Suppressor macrophage (primary cell): ENCODE measurements at regions not wholly inside any gene's neighbourhood (a gene's known extent, or its start where the extent isn't known, plus 50 kb on each side); places are given as distances from the start of the nearest gene placed in this dataset.

ENCODE experiments used
- DNase-seq, 4 experiments: peaks; one replicate each; pipeline ENCODE4 v3.0.0-alpha.2; 2020 to 2022

DNA sequence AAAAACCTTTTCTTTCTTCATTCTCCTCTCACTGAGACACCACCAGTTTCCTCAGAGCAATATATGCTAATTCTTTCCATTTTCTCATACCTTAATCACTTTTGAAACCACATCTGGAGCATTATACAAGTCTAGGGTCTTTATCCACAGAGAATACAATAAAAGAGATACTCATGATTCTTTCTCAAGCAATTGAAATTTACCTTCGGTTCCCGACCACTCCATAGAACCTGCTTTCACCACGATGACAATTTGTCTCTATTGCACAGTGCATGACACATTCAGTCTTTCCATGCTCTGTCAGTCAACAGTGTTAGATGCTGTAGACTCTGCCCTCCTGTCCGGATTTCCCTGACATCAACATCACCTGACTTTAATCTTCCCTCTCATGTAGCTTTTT, 409.3 kb upstream of the NWD2 start:
- no peak for DNase-seq

DNA sequence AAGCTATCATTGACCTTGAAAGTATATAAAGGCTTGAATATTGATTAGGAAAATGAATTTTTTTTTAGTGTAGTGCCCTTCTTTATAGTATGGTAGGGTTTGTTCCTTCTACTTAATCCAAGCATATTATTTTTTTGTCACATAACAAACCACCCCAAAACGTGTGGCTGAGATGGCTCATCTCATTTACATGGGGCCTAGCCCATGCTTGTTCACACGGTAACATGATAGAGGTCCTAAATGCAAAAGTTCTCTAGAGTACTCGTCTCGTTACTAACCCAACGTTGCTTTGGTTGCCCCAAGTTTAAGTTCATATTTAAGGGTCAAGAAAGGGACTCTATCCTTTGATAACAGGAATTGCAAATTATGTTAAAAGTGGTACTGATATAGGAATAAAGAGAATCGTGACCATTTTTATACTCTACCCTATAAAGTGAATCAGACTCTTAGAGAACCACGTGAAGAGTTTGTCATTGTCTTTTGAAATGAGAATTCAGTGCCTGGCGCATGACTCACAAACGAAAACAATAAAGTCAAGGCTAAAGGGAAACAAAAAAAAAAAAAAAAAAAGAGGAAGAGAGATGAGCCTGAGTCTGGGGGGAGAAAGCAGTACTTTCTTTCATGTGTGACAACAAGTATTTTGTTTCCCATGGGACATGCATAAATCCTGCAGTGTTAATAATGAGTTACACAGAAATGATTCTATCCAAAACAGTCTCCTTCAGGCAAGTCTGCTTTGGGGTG, 402.8 kb upstream of the NWD2 start:
- no peak for DNase-seq

DNA sequence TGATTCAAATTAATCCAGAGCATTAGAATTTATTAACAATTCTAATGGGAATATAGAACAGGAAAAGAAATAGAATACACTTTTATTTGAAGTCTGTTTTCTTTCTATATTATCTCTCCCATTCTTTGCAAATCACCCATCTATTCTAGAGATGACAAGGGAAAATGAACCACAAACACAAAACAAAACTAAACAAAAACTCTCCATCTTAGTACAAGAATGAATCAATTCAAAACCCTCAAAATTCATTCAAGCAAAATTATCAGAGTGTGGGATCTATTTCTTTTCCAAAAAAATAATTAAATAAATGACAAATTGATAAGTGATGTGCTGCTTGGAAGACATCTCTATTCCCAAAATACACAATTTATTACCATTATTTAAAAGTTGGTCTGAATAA, 400.1 kb upstream of the NWD2 start:
- no peak for DNase-seq

DNA sequence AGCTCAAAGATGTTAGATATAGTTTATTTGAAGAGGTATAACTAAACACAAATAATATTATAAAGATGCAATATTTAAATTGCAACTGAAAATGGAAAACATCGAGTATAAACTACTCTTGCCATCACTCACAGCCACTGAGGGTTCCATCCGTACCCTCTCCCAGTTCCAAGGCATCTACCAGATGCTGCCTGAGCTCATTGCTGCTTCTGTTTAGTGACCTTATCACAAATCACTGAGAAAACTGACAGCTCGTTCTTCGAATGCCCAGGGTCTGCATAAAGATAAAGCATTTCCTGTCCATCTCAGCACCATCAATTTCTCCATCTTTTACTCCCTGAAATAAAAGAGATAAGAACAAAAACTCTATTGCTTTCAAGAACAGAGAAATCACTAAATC, 391.7 kb upstream of the NWD2 start:
- no peak for DNase-seq

DNA sequence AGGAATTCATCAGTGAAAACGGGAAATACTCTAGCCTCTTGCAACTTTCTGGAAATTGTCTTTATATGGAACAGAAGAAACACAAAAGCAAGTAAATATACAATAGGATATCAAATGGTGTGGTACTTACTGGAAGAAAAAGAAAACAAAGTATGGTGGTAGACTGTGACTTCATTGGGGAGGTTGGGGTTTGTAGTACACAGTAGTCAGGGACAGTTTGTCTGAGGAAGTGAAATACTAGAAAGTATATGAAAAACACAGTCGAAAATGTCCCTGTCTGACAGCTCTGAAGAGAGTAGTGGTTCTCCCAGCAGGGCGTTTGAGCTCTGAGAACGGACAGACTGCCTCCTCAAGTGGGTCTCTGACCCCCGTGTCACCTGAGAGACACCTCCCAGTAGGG, 390.0 kb upstream of the NWD2 start:
- no peak for DNase-seq

DNA sequence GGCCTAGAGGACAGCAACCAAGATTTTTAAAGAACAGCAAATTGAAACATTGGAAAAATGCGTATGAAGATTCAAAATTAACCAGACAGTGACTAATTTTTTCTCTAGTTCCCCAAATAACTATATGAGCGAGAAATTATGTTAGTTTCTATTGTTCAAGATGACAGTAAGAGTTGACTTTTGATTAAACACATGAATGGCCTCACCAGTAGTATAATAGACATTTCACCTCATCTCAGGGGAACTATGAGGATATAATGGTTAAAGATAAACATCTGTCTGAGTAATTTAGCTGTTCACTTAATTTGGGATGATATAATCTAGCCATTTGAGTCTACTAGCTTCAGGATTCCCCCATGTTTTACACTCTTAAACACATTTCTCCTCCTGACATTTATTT, 380.9 kb upstream of the NWD2 start:
- DNase-seq: no peak

DNA sequence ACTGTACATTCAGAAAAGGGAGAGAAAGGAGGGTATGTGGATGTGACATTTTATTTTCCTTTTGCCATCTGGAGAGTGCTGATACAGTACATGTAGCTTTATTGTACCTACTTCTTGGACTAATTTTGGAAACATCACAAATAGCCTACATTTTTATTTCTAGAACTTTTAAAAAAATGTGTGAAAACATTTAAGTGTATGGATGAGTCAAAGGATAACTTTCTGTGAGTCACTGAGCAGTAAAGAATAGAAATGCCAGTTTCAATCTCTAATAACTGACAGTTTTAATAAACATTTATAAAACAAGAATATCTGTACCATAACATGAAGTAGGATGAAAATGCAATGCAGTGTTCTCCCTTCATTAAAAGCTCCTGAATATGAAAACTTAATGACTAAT, 374.4 kb upstream of the NWD2 start:
- DNase-seq: no peak

DNA sequence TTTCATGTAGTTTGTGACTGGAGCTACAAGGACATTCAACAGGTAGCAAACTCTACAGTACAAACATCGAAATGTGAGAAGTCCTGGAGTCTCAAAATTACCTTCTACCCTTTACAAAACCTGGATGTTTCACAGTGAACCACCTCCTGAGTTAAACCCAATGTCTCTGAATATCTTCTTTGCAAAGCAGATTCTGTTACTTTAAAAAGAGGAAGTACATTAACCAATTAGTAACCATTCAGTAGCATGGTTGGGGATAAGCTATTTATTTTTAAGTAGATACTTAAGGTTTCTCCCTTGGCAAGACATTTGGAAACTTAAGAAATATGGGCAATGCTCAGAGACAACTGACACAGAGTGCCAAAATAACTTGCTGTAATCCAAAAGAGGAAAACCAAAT, 371.9 kb upstream of the NWD2 start:
- peak in 1 of 4 experiments; percentile 1 for DNase-seq

DNA sequence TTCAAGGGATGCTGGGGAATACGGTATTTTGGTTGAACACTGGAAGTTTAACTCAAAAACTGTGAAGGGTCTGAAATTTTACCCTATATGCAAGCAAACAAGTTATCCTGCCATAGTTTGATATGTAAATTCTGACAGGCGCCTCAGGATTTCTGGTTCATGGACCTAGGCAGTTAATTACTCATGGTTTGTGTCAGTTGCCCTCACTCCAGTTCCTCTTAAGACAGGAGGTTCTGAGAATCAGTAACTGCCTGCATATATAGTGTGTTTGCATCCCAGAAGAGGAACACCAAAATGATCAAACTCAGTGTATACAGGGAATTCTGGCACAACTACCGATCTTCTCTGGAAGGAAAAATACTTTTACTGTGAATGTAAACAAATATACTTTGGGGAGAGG, 360.4 kb upstream of the NWD2 start:
- DNase-seq: no peak

DNA sequence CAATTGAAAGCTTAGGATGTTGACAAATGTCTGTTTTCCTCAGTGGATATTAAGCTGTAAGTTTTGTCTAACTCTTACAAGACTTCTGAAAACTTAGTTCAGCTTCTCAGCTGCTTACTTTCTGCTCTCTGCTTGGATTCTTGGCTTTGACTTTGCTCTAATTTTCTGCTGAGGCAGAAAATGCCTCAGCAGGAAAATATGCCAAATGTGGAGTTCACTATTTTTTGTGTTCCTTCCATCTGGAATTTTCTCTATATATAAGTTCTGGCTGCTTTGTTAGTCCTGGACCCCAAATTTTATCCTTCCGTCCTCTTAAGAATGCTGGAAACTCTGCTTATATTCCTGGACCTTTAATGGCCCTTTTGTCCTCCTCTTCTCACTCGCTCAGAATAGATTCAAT, 352.6 kb upstream of the NWD2 start:
- no peak for DNase-seq

DNA sequence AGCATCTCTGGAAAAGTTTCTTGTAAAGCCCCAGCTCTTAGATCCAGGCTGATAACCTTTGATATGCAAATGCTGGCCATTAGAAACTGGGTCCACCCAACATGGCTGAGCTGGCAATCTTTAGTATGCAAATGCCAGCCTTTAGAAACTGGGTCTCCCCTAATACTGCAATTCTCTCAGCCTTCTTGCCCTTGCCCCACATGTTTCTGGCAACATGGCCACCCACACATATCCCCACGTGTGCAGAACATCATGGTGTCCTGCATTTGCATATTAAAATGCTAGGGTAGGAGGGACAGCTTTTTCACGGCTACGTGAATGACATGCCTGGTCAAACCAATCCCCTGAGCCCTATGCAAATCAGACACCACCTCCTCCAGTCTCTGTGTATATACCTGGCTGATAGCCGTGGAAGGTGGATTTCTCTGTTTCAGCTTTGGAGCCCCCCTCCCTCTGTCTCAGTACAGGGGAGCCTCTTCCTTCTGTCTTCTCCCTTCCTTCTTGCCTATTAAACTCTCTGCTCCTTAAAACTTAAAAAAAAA, 344.0 kb upstream of the NWD2 start:
- DNase-seq: no peak

DNA sequence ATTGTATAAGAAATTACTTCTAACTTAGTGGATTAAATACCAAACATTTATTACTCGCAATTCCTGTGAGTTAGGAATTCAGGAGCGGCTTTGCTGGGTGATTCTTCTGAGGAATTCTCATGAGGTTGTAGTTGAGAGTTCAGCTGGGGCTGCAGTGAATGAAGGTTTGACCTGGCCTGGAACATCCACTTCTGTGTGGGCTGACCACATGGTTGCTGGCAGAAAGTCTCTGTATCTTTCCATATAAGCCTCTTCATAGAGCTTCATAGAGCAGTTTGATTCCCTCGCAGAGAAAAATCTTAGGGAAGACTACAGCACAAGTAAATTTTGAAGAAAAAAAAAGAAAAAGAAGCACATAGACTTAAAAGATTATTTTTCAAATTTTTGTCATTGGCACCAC, 339.7 kb upstream of the NWD2 start:
- no peak for DNase-seq

DNA sequence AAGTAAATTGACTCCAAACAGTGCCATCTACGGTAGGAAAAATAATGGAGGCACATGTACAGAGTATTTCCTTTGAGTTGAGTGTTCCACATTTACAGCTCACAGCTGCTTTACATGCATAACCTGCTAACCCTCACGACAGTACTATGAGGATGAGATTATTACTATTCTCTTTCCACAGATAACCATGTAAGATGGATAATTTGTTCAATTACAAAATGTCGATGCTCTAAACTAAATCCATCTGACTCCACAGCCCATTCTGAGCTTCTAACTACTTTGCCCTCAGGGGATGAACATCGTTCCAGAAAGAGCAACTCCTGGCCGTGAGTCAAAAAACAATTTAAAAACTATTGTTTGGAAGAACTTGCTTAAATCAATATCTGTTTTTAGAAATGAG, 330.4 kb upstream of the NWD2 start:
- DNase-seq: no peak

DNA sequence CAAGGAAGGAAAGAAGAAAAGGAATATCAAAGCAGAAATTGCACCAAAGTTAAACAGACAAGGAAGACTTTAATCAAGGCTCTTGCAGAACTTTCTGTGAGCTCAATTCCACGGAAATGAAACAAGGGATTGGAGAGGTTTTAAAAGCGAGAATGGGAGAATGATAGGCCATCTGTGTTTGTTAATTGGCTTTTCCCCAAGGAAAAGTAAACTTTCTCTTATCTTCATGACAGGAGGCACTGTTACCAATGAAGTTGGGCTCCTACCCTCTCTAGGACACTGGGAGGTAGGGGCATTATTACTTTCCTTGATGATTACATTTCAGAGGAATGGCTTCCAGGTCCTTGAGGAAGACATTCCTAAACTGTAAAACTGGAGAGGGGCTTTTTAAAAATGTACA, 328.8 kb upstream of the NWD2 start:
- DNase-seq: no peak

DNA sequence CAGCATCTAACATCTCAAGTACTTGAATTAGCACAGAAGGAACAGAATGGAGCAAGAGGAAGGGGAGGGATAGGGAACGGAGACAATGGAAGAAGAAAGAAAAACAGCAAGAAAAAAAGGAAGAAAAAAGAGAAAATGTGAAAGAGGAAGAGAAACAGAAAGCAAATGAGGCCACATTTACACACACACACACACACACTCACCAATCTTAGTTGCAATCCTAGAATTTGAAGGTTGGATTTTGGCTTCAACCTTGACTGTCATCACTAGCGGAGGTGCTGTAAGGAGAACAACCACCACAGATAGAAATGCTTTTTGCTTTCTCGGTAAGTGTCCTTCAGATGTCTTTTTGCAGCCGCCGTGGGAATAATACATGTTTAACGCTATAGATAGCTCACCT, 327.1 kb upstream of the NWD2 start:
- no peak for DNase-seq

DNA sequence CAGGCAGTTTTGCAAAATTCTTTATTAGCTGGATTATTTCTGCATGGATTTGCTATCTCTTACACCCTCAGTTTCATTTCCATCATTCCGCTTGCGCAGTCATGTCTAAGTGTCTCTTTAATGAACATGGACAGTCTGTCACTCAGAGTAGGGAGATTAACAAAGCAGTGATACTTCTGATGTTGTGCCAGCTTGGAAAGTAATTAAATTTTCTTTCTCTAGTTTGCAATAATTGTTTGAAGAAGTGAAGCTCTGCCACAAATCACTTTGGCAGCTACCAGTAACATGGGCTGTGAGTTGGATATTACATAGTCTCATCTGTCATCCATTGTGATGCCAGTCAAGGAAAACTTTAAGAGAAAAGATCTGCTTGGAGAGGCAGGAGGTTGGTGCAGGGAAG, 324.8 kb upstream of the NWD2 start:
- DNase-seq: no peak

DNA sequence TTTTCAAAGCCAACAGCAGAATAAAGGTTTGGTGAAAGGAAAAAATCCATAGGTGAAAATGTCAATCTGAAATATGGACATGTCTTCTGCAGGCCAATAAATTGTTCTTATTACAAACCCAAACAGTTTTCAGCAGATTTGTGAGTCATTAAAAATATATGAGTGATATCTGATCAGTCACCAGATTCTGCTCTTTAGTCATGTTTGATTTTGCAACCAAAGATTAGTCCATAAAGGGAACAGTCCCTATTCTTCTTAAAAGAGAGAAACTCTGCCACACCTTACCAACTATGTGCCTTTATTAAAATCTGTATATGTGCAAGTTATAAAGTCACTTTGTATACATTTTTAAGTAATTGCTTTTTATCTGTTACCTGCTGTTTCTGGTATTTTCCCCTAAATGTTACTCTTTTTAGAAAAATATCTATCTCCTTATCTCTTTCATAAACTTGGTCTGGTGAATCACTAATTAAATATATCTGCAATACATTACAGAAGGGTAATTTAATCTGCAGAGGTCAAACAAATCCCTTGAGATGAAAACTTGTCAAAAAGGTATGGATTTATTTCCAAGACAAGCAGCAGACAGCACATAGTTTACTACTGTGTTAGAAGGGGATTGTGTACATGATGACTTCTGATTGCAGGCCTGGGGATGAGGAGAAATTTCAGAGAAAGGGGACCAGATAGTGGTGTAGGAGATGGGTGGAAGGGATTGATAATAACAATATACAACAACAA, 322.9 kb upstream of the NWD2 start:
- DNase-seq: no peak

DNA sequence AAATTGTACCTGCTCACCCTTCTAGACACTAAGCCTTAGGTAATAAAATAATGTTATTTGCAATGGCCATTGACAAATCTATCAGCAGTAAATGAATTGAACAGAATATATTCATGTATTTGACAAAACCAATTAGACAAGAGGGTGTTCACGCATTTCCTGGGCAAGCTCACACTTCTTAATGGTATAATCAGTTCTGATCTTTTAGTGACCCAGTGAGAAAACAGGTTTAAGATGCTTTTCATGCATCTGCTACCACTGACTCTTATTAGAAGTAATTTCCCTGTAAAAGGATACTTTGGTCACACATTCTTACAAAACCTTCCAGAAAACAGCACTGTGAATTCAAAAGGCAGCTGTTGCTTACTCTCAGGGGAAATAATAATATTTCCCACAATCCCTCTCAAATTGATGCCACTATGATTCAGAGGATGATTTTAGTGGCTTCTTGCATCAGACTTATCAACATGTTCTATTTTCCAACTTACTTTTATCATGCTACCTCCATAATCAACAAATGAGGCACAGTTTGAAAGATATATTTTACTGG, 313.9 kb upstream of the NWD2 start:
- no peak for DNase-seq

DNA sequence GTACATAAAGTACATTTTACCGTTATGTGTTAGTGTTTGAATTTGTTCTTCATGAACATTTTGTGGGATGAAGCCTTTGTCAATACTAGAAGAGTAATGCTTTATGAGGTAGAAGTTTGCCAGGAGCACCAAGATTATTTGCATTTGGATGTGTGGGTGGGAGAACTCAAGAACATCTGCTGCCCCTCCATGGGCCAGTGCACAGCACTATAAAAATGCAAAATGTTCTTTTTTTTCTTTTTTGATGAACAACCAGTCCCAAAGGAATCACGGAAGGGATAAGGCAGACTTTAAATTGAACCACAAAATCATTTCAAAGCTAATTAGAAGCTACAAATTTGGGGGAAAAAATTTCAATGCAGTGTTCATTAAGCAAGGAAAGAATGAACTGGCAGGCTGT, 300.3 kb upstream of the NWD2 start:
- DNase-seq: no peak

DNA sequence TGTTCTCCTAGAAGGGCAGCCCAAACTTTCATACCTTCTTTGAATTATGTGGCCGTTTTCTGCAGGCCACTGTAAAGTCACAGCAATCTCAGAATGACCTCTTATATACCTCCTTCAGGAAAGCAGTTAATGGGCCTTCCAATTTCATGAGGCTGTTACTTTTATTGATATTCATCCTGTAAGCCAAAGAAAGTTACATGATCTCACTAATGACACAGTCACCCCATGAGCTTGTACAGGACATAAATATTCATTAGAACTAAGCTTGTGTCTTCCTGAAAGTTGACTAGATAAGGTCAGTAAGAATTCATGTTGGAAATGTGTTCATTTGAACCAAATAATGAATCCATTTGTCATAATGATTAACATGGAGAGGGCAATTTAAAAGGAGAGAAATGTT, 283.1 kb upstream of the NWD2 start:
- DNase-seq: no peak

DNA sequence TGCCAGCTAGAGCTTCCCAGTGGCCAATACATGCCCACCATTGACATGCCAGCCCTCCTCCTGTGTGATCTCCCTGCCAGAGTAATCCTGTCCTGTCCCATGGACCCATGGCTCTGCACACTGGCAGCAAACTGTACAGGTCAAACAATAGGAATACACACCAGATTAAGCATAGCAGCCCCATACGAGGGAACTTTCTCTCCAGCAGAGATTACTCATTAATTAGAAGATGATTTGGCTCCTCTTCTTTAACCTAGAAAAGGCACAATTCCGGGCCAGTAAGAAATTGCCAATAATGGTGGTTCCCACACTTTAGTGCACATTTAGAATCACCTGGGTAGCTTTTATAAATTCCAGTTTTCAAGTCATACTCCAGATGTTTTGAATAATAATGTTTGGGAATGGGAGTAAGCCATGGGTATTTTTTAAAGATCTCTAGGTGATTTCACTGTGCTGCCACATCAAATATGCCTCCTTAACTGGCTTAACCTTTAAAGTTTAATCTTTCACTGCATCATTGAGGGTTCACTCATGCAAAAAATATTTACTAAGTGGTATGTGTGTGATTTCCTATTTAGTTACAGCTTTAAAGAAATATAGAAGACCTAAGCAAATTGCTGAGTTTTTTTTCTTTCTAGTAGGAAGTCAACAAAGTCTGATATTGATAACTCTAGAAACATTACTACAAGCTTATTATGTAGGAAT, 277.6 kb upstream of the NWD2 start:
- no peak for DNase-seq

DNA sequence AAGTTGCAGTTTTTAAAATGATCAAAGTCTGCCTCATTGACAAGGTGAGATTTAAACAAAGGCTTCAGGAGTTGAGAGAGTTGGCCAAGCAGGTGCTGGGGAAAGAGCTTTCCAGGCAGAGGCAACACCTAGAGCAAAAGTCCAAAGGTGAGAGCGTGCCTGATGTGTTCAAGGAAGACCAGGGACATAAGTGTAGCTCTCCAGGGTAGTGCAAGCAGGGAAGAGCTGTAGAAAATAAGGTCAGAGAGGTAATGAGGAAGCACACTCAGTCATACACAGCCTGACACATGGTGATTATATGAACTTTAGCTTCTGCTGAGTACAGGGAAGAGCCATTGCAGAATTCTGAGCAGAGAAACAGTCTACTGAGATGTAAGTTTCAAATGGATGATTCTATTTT, 265.0 kb upstream of the NWD2 start:
- DNase-seq: no peak

DNA sequence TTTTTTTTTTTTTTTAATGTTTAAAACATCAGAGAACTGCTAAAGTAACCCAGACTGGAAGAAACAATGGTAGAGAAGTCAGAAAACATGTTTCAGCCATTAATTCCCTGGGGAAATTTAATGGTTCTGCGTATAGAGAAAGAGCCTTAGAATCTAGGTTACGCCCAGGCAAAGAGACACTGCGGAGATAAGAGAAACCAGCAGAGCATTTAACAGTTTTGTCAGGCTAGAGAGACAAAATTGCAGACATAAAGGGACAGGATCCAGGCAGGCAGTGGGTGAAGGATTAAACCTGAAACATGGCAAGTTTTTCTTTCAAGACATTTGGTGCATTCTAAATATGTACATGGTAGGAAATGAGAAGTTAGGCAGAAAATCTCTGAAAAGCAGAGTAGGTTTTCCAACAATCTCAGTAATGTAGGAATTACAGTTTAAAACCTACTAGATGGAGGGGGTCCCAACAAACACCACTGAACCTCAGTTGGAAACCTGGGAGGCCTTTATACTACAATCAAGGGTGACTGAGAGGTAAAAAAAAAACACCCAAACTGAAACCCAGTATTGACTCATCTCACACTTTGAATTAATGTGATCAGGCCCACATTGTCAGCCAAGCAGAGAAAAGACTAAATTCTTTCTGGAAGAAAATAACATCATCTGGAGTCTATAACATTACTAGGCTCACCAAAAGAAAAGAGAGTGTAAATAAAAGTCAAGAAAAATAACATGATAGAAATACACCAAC, 254.2 kb upstream of the NWD2 start:
- DNase-seq: no peak
